Keratinocyte (primary cell): ENCODE measurements at regions not wholly inside any gene's neighbourhood (a gene's known extent, or its start where the extent isn't known, plus 50 kb on each side); places are given as distances from the start of the nearest gene placed in this dataset.

ENCODE experiments used
- CTCF ChIP-seq, 3 experiments: IDR thresholded peaks in 1 of 3; conservative IDR thresholded peaks in 1 of 3; optimal IDR thresholded peaks in 1 of 3; 2 replicates in 2 of 3; 3 replicates in 1 of 3; pipeline versions ENCODE3 to v1.5.1; 2011; ENCODE audit warnings: low read length in 3 of 3, mild to moderate bottlenecking in 3 of 3, moderate library complexity in 2 of 3, control low read depth in 1 of 3, inconsistent platforms in 1 of 3; ENCODE audit not compliant: insufficient read depth in 2 of 3; ENCODE audit errors: extremely low read depth in 1 of 3
- EZH2 ChIP-seq: IDR thresholded peaks from one replicate; pipeline ENCODE4 v1.6.1; 2012; ENCODE audit warnings: inconsistent platforms, mild to moderate bottlenecking, low read length, moderate library complexity

DNA sequence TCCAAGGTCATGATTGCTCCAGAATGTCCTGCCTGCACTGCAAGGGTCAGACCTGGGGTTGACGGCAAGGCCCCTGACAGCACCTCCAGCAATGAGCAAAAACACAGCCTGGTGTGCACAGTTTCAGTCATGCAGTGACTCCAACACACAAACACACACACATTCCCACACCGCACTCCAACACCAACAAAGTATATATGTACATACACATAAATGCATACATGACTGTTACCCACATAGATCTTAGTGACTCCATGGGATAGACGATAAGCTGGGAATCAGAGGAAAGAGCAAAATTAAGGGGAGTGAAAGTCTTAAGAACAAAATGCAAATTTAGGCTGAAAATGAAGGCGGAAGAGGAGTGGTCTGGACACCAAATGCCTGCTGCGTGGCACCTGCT lies 112.7 kb upstream of the TEKT4 start:
- TF ChIP-seq CTCF (optimal IDR thresholded peaks at IDR 0.05 in 1 of 3, IDR thresholded peaks at IDR 0.05 in 1 of 3, conservative IDR thresholded peaks at IDR 0.05 in 1 of 3; ENCODE audit: extremely low read depth in 1 of 3, insufficient read depth in 2 of 3, low read length in 3 of 3), result no peak
- TF ChIP-seq EZH2, result no peak
